SH-SY5Y (cell line): ENCODE measurements at regions not wholly inside any gene's neighbourhood (a gene's known extent, or its start where the extent isn't known, plus 50 kb on each side); places are given as distances from the start of the nearest gene placed in this dataset.

Experiments
- GATA2 ChIP-seq: IDR thresholded peaks from 2 replicates; pipeline ENCODE4 v1.6.1; 2011; ENCODE audit warnings: mild to moderate bottlenecking, low read depth, low read length
- GATA3 ChIP-seq: IDR thresholded peaks from 2 replicates; pipeline ENCODE4 v1.6.1; 2011; ENCODE audit warnings: low read depth, mild to moderate bottlenecking, low read length, moderate library complexity

DNA sequence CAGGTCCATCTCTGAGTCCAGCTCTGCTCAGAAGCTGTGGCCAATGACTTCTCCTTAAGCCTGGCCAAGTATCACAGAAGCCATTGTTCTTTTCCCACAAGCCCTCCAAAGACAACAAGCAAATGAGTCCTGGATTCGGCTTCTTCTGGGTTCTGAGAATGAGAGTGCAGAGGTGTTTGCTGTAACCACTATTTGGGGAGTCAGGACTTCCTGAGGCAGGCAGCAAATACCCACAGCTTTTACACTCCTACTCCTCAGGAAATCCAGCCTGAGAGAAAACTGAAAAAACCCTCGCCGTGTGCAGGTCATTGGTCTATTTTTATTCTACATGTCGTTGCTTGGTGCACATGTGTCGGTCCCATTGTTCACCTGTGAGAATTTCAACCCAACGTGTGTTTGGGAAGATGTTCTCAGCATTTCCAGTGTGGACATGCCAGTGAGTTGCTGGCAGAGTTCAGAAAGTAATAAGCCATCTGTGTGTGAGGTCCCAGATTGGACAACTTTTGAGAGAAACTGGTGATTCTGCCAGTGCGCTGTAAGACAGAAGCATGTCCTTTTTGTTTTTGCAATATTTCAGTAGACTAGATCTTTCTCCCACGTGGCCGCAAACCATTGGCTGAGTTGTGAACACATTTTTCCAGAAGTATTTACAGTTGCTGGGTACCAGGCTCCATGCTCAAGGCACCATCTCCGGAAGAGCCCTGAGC is 121.6 kb upstream of the LYZL2 start:
- TF ChIP-seq GATA3 (no peak), GATA2 (no peak)

DNA sequence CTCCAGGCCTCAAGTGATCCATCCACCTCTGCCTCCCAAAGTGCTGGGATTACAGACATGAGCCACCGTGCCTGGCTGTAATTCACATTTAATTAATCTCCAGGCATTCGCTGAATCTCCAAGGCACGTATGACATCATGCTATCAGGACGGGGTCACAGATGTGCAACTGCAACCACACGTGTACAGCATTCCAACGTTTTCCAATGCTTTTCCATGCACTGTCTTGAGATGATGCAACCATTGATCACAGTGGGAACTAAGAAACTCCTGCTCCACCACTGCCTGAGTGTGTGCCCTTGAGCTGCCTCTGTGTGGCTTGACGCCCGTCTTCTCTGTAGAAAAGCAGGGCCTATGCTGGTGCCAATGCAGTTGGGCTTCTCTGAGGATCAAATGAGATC is 119.8 kb upstream of the LYZL2 start:
- TF ChIP-seq GATA2 = no peak
- no peak for TF ChIP-seq GATA3

DNA sequence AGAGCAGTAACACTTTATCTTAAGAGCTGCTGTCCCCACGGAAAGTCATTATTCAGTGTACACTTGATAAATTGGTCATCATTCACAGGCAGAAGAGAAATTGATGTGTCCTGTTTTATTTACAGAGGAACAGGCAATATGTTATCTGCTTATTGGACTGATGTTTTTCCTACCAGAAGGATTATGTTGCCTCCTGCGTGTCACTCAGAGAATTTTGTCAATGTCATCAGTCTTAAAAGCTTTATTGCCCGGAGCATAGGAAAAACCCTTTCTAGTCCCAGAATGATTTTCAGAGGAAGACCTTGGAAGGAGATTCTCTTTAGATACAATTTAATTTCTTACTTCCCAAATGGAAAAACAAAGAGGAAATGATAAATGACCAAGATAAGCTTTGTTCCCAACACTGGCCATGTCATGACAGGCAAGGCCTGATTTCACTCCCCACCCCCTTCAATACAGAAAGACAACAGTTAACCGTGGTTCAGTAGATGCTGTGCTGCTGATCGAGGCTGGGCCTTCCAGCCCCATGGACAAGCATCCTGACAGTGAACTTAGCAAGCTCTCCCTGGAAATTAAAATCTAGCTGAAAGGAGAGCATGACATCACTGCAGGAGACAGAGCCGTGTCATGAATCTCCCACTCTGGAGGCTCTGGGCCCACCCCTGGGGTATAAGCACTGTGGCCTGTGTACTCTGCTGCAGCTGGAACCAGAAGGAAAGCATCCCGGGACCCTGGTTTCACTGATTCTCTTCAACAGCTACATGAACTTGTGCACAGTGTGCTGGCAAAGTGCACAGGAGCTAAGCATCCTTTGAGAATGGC is 118.8 kb upstream of the LYZL2 start:
- peak; percentile 59 for TF ChIP-seq GATA2
- TF ChIP-seq GATA3 = peak; percentile 71

DNA sequence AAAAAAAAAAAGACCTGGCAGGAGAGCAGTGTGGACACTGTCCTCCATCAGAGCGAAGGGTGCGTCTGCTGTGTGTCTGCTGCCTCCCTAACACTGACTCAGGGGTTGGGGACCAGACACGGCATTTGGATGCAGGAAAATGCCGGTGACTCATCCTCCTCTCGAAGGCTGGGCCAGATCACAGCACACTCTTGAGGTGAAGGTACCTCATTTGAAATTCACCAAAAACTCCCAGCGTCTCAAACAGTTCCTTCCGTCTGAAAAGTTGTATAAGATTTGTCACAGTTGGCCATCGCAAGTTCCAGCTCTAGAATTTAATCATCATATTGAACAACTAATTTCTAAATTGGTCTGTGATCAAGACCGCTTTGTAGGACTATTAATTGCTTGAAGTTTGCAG is 118.1 kb upstream of the LYZL2 start:
- TF ChIP-seq GATA2 (no peak), GATA3 (no peak)

DNA sequence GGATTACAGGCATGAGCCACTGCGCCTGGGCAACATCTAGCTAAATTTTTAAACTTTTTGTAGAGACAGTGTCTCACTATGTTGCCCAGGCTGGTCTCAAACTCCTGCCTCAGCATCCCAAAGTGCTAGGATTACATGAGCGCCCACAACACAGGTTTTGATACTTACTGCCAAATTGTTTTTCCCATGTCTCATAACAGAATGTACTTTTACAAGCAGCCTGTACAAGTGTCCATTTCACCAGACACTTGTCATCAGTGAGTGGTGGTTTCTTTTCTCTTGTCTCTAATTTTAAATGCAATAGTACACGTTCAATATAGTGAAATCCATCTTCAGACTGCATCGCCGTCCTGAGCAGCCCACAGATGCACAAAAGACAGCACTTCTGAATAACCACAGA is 116.4 kb upstream of the LYZL2 start:
- TF ChIP-seq GATA3 (no peak), GATA2 (no peak)

DNA sequence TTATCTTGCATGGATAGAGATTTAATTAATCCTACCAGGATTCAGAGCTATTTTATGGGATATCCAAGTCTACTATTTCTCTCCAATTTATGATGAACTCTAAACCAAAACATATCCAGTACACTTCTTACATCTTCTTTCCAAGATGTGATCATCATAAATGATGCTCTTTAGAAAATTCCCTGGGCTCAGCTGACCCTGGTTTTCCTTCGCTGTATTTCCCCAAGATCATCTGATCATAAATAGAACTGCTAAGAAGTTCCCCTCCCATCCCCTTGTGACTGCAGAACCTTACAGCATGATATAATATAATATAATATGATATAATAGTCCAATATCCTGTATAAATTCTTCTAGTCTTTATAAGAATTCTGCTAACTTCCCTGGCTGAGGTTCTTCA is 114.6 kb upstream of the LYZL2 start:
- TF ChIP-seq GATA2 = no peak
- no peak for TF ChIP-seq GATA3

DNA sequence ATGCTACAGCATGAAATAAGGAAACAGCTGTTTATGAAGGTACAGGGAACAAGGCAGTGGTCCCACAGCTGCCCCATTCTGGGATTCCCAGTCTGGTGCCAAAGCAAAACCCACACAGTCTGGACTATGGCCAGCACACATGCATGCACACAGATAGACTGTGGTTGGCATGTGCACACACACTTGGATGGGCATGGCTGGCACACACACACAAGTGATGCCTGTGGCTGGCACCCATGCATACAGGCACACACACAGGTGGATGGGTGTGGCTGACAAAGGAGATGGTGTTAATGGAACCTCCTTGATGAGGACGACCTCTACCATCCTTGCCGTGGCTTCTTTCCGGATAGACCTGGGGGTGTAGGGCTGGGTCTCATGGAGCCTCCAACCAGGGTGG is 114.0 kb upstream of the LYZL2 start:
- no peak for TF ChIP-seq GATA2

DNA sequence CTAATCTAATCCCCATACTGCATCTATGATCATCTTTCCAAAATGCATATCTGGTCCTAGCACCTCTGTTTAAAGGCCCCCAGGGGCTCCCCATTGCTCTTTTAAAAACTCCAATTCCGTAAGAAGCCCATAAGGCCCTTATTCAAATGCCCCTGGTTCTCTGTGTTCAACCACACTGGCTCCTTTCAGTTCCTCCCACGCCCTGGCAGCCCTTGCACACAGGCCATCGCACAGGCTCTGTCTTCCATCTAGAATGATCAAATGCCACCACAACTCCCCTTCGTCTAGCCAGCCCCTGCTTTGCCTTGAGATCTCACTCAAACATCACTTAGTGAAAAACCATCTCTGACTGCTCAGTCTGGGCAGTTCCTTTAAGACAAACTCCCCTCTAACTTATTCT is 112.9 kb upstream of the LYZL2 start:
- TF ChIP-seq GATA2 (no peak), GATA3 (no peak)

DNA sequence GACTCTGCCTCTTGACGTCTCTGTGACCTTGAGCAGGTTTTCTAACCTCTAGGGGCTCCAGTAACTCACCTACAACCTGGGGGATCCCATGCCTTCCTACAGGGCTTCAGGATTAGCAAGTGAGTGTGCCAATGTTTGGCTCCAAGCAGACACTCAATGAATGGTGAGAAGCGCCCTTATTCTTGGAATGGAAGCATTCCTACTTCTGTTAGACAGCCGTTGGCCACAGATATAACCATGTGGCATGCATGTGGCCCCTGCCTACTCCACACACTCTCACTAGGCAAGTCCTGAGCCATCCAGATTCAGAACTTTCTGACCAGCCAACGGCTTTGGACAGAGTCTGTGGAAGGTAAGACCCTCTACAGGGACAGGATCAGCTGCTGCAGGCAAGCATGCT is 108.9 kb upstream of the LYZL2 start:
- TF ChIP-seq GATA3 (no peak), GATA2 (no peak)

DNA sequence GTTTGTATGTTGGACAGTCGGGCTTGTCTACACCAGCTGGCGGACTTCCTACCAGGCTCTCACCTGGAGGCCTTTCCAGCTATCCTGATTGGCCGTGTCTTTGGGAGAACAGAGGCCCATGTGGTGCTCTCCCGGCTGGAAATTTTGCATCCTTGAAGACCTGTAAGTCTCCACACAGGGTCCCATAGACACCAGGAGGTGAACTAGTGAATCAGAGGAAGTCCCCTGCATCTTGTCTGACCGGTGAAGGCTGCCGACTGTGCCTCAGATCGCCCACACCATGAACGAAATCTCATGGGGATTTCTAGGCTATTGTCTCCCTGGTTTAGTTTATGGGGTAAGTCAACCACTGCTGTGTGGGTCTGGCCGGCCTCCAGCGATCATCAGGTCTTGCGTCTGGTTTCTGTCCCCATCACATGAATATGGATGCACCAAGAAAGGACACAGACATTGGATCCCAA is 108.4 kb upstream of the LYZL2 start:
- TF ChIP-seq GATA3 (no peak), GATA2 (no peak)

DNA sequence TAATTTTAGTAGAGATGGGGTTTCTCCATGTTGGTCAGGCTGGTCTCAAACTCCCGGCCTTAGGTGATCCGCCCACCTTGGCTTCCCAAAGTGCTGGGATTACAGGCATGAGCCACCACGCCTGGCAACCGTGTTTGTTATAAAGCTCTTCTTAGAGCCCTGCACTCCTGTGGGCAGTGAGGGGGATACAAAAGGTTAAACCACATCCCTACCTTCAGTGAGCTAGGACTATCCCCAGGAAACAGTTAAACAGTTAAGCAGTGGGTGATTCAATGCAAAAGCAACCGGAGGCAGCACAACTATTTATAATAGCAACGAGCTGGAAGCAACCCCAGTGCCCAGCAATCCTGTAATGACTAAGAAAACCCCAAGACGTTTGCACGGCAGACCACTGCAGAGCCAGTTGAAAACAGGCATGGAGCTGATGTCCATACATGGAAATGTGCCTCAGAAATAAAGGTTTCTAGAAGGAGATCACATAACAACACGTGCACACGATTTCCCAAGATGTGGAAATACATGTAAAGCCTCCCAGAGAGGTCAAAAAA is 107.2 kb upstream of the LYZL2 start:
- TF ChIP-seq GATA2 (no peak), GATA3 (no peak)

DNA sequence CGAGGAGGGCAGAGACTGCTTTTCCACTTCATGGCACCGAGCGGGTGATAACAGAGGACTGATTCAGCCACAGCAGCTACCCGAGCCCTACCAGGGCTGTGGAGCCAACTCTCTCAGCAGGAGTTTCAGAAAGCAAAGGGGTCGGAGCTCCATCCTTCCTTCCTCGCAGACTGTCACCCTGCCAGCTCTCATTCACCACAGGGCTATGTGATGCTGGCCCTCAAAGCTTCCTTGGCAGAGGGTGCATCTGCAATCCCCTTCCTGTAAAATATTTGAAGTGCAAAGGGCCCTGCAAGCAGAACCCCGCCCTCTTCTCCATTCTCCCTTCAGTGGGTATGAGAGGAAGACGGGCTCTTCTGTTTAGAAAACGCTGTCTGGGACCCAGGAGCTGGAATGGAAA is 105.3 kb upstream of the LYZL2 start:
- TF ChIP-seq GATA2 = no peak
- no peak for TF ChIP-seq GATA3

DNA sequence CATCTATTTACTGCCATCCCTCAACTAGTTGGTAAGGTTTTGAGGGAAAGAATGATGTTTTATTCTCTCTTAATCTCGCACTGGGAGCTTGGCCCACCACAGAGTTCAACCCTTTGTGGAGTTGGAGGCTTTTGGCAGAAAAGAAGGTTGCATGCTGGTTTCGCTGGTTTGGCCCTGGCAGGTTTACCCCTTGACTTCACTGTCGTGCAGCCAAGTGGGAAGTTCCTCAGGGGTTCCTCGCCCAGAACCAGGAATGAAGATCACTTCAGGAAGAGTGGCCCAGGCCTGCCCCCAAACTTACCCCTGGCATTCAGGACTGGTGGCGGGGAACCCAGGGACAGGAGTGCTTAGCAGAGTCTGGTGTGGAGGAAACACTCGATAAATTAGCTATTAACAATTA is 103.1 kb upstream of the LYZL2 start:
- no peak for TF ChIP-seq GATA3
- no peak for TF ChIP-seq GATA2

DNA sequence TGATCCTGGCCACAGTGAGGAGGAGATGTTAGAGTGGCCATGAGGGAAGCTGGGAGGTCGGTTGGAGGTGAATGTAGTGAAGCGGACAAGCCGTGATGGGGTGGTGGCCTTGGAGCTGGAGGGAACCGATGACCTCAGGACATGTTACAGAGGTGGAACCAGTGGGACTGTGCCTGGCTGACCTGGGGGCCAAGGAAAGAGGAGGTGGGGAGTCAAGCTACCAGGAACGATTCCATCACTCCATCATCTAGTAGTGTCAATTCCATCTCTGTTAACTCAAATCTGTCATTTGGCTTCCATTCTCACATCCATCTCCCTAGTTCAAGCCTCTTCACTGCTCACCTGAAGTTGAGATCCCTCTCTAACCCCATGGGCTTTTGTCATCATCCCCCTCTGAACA is 102.4 kb upstream of the LYZL2 start:
- TF ChIP-seq GATA2 (no peak), GATA3 (no peak)

DNA sequence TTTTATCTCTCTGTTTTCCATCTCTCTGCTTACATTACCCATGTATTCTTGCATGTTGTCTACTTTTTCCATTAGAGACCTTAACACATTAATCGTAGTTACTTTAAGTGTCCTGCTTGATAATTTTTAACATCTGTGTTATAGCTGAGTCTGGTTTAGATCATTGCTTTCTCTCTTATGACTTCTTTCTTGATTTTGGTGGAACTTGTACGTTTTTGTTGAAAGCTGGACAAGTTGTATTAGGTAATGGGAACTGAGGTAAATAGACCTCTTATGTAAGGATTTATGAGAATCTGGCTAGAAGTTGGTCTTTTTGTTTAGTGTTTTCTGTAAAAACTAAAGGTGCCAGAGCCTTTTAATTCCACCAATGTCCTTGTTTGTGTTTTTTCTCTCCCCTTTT is 100.8 kb upstream of the LYZL2 start:
- TF ChIP-seq GATA2 (no peak), GATA3 (no peak)

DNA sequence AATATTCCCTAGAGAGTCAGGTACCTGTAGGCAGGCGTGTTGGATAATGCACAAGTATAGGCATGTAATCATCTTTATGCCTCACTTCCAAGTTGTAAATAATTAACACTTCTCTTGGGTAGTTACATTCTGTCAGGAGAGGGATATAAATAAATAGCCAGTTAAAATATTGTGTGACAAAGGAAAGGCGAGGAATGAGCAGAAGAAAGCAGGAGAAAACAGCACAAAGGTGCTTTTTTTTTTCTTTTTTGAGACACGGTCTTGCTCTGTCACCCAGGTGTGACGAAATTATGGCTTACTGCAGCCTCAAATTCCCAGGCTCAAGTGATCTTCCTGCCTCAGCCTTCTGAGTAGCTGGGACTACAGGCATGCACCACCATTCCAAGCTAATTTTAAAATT is 99.2 kb upstream of the LYZL2 start:
- TF ChIP-seq GATA2 = no peak
- no peak for TF ChIP-seq GATA3
